Neural cell (in vitro differentiated cells): ENCODE measurements at regions not wholly inside any gene's neighbourhood (a gene's known extent, or its start where the extent isn't known, plus 50 kb on each side); places are given as distances from the start of the nearest gene placed in this dataset.

Experiments used
- EP300 ChIP-seq: fragments of 450-650 bp; conservative IDR thresholded peaks from 2 replicates; pipeline ENCODE4 v1.6.1; 2014; ENCODE audit warnings: antibody characterized with exemption, mild to moderate bottlenecking, moderate library complexity; ENCODE audit not compliant: poor library complexity, severe bottlenecking
- TAF1 ChIP-seq: IDR thresholded peaks from 2 replicates; pipeline ENCODE4 v1.6.1; 2012; ENCODE audit warnings: low read depth
- TF ChIP-seq, protein P1 (sequence below): fragments of 450-650 bp; IDR thresholded peaks from 2 replicates; pipeline ENCODE4 v1.5.1; 2014; ENCODE audit warnings: antibody characterized with exemption, mild to moderate bottlenecking, moderate library complexity; ENCODE audit not compliant: poor library complexity, severe bottlenecking

DNA sequence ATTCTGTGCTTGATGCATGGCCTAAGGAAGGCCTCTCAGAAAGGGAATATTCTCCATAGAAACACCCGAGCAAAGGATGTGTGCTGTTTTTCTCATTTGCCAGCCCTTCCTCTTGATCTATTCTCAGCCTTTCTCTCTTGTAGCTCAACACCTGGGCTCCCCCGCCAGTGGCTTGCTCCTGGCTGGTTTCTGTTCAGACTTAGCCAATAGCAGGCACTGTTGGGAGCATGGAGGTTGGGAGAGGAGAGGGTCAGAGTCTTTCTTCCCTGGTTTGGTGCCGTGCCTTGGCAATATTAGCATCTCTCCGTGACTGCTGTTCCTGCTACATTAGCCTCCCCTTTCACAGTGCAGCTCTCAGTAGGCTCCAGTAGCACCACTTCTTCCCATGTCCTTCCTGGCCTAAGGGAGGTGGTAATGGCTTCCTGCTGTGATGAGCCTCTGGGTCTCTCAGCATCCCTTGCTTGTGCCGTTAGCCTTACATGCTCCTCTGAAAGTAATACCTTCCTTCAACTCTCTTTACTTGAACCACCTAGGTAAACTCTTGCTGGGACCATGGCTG, 269.7 kb upstream of the GAS1 start:
- TF ChIP-seq TAF1 (no peak), EP300 (no peak)
- TF ChIP-seq, protein P1, sequence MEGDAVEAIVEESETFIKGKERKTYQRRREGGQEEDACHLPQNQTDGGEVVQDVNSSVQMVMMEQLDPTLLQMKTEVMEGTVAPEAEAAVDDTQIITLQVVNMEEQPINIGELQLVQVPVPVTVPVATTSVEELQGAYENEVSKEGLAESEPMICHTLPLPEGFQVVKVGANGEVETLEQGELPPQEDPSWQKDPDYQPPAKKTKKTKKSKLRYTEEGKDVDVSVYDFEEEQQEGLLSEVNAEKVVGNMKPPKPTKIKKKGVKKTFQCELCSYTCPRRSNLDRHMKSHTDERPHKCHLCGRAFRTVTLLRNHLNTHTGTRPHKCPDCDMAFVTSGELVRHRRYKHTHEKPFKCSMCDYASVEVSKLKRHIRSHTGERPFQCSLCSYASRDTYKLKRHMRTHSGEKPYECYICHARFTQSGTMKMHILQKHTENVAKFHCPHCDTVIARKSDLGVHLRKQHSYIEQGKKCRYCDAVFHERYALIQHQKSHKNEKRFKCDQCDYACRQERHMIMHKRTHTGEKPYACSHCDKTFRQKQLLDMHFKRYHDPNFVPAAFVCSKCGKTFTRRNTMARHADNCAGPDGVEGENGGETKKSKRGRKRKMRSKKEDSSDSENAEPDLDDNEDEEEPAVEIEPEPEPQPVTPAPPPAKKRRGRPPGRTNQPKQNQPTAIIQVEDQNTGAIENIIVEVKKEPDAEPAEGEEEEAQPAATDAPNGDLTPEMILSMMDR, result no peak
